Loucy (cell line): ENCODE measurements at regions not wholly inside any gene's neighbourhood (a gene's known extent, or its start where the extent isn't known, plus 50 kb on each side); places are given as distances from the start of the nearest gene placed in this dataset.

Experiments
- CTCF ChIP-seq: fragments of 200-600 bp; sonication (generic); conservative IDR thresholded peaks from 2 replicates; pipeline ENCODE4 v1.5.1; 2014; ENCODE audit warnings: mild to moderate bottlenecking, antibody characterized with exemption, low read length
- EZH2phosphoT487 ChIP-seq: fragments of 200-600 bp; IDR thresholded peaks from 2 replicates; pipeline ENCODE4 v1.6.1; 2018; ENCODE audit warnings: antibody characterized with exemption, mild to moderate bottlenecking, moderate library complexity, borderline replicate concordance

- no peak for TF ChIP-seq CTCF
- TF ChIP-seq EZH2phosphoT487: no peak
Observed at GRCh38 chr12:84624601-84625000, 288.0 kb downstream of the SLC6A15 start.
